ENCODE measurements at regions not wholly inside any gene's neighbourhood (a gene's known extent, or its start where the extent isn't known, plus 50 kb on each side); places are given as distances from the start of the nearest gene placed in this dataset.

GRCh38 chr10:131759347-131759746 lies 141.5 kb upstream of the PPP2R2D start:
- no peak for TF ChIP-seq GATA2 (IDR thresholded peaks at IDR 0.05; ENCODE audit: low read depth, low read length)
- TF ChIP-seq GATA3 (IDR thresholded peaks at IDR 0.05; ENCODE audit: low read depth, low read length): no peak

Data from SH-SY5Y (cell line).